NCI-H2107 treated with DMSO at 0.1 percent for 48 hours (cell line): ENCODE measurements at regions not wholly inside any gene's neighbourhood (a gene's known extent, or its start where the extent isn't known, plus 50 kb on each side); places are given as distances from the start of the nearest gene placed in this dataset.
"Not testable (repeated sequence)": the region's sequence is repeated elsewhere in the genome, so short reads cannot be mapped to it uniquely, and the experiment has no call there.

Source experiments
- DNase-seq: peaks from one replicate; lab custom pipeline; 2025; ENCODE audit not compliant: unreplicated experiment; lab: John Stamatoyannopoulos, UW

- DNase-seq: not testable (repeated sequence)
Observed at GRCh38 chr7:128561116-128561722, 84.7 kb downstream of the METTL2B start.

DNA sequence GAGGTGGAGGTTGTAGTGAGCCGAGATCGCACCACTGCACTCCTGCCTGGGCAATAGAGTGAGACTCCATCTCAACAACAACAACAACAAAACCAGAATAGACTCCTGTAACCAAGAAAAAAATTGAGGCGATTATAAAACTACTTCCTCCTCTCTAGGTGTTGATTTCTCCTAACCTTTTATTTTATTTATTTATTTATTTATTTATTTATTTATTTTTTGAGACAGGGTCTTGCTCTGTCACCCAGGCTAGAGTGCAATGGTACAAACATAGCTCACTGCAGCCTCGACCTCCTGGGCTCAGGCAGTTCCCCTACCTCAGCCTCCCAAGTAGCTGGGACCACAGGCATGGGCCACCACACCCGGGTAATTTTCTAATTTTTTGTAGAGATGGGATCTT, 86.2 kb downstream of the METTL2B start:
- DNase-seq: not testable (repeated sequence)

- not testable (repeated sequence) for DNase-seq
Observed at GRCh38 chr7:128564123-128564700, 87.7 kb downstream of the METTL2B start.

- not testable (repeated sequence) for DNase-seq
Observed at GRCh38 chr7:128564932-128565864, 88.7 kb downstream of the METTL2B start.

- not testable (repeated sequence) for DNase-seq
Observed at GRCh38 chr7:128575277-128575676, 96.8 kb upstream of the GARIN1A start.

DNA sequence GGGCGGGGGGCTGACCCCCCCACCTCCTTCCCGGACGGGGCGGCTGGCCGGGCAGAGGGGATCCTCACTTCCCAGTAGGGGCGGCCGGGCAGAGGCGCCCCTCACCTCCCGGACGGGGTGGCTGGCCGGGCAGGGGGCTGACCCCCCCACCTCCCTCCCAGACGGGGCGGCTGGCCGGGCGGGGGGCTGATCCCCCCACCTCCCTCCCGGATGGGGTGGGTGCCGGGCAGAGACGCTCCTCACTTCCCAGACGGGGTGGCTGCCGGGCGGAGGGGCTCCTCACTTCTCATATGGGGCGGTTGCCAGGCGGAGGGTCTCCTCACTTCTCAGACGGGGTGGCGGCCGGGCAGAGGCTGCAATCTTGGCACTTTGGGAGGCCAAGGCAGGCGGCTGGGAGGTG, 95.1 kb upstream of the GARIN1A start:
- DNase-seq: not testable (repeated sequence)

- DNase-seq: not testable (repeated sequence)
Observed at GRCh38 chr7:128579843-128580242, 92.2 kb upstream of the GARIN1A start.

- not testable (repeated sequence) for DNase-seq
Observed at GRCh38 chr7:128581100-128581499, 91.0 kb upstream of the GARIN1A start.

DNA sequence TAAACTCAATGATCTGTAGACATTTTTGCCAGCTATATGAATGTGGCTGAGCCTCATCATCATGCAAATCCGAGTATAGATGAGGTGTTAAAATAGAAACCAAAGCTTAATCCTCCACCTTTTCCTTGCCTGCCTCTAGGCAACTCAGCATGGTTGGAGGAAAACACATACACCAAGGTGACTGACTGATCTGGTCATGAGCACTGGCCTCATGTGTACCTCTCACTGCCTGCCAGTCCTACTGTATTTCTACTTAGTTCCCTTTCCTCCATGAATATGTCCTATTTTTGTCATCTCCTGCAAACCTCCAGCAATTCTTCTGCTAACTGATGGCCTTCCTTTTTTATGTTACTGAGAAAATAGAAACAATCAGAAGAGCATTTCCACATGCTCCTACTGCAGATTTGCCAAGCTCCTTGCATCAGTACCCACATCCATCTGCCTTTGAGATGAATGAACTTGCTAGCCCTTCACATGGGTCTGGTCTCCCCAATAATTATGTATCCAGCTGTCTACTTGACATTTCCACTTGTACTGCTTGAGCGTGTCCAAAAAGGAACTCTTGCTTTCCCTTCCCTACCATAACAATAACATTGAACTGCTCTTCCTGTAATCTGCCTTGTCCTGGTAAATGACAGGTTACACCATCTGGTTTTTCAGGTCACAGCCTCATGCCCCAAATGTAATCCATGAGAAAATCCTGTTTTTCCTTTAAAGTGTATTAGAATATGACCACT, 90.1 kb upstream of the GARIN1A start:
- not testable (repeated sequence) for DNase-seq

GRCh38 chr7:128586715-128587114, 85.4 kb upstream of the GARIN1A start:
- not testable (repeated sequence) for DNase-seq

GRCh38 chr7:128591705-128592104, 80.4 kb upstream of the GARIN1A start:
- DNase-seq: no peak

- not testable (repeated sequence) for DNase-seq
Observed at GRCh38 chr7:128592209-128592608, 79.9 kb upstream of the GARIN1A start.

DNA sequence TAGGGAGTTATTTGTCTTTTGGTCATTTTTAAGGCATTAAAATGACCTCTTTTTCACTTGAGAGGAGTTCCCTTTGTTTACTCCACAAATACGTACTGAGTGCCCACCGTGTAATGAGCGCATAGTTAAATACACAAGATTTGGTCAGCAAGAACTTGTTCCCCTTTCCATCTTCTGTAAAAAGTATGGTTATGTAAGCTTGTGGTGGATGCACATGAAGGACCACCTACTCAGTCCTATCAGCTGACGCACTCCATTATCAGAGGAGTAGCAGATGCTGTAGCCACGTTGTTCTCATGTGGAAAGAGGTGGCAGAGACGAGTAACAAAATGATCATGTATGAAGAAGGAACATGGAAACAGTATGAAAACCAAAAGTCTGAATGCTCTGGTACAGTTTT, 78.0 kb upstream of the GARIN1A start:
- not testable (repeated sequence) for DNase-seq

DNA sequence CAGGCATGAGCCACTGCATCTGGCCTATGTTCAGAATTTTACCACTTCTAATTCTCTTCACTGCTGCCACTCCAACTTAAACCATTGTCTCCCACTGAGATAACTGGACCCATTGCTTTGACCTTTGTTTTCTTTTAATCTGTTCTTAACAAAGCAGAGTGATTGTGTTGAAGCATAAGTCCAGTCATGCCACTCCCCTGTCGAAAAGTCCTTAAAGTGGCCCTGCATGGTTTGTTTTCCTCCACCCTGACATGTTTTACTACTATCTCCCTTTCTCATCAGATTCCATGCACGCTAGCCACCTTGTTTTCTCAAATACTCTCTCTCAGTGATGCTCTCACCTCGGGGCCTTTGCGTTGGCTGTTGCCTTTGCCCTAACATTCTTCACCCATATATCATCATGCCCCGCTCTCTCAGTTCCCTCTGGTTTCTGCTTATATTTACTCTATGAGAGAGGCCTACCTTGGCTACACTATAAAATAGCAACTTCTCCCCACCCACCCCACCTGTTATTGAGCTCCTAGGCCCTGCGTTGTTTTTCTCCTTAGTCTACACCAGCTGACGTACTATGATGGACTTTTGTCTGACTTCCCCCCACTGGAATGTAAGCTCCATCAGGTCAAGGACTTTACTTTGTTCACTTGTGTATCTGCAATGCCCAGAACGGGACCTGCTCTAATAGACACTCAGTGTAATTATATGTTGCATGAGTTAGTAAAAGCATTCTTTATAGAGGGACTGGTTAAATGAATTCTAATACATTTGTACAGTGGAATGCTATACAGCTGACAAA, 75.6 kb upstream of the GARIN1A start:
- DNase-seq: not testable (repeated sequence)

GRCh38 chr7:128598946-128599345, 73.1 kb upstream of the GARIN1A start:
- not testable (repeated sequence) for DNase-seq

DNA sequence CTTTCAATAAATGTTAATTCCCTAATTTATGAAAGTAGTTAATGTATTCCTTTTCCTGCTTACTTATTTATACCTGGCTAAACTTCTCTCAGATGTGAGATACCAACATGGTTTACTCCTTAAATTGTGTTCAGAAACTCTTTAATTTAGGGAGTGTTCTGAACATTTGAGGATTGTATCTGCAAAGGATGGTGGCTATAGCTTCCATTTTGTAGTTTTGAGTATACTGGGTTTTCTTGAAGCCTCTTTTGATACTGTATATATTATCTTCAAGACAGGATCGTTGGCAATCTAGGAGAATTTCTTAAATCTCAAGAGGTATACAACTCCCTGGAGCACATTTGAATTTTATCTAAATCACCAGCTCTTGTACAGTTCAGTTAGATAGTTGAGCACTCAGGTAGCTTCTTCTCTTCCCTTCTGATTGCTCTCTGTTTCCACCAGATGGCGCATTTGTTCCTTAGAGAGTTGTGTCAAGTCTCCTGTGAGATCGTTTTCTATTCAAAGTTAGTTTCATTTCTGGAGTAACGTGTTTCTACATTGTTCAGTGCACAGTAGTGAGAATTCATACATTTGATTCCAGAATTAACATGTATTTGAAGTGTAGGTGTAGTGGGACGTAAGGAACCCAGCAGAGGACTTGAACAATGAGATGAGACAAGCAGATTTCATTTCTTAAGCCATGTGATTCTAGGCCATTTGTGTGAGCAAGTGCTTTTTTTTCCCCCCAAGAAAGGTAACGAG, 63.2 kb upstream of the GARIN1A start:
- DNase-seq: peak; percentile 39

DNA sequence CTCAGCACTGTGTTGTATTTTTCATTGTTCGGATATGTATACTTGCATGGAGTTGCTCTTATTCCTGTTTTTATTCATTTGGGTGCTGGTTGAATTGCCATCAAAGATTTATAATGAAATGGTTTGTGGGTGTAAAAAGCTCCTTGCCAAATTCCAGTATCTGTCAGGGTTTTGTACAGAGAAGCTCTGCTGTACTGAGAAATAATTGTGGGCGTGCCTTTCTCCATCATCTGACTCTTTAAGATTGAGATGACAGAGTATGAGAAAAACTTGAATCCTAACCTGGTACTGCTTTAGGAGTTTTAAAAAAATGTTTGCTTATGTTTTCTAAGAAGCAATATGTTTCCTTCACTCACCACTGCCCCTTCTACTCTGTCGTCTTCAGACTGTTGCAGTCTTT, 58.7 kb upstream of the GARIN1A start:
- DNase-seq: not testable (repeated sequence)

DNA sequence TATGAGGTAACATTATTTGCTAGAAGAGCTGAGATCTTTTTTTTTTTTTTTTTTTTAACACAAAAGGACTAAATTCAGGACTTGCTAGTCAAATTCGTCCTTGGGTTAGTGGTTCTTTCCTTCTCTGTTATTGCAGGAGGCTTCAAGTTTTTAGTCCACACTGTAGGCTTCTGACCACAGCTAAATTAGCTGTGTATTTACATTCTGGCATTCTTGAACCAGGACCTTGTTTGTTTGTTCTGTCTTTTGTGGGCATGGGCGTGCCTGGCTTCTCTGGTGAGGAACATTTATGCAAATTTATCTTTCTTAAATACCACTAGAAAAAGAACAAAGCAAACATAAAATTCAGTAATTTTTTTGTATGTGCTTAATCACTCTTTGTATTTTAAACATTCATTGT, 57.3 kb upstream of the GARIN1A start:
- not testable (repeated sequence) for DNase-seq

DNA sequence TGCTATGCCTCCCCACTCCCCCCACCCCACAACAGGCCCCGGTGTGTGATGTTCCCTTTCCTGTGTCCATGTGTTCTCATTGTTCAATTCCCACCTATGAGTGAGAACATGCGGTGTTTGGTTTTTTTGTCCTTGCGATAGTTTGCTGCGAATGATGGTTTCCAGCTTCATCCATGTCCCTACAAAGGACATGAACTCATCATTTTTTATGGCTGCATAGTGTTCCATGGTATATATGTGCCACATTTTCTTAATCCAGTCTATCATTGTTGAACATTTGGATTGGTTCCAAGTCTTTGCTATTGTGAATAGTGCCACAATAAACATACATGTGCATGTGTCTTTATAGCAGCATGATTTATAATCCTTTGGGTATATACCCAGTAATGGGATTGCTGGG, 55.3 kb upstream of the GARIN1A start:
- not testable (repeated sequence) for DNase-seq
